ENCODE measurements at regions not wholly inside any gene's neighbourhood (a gene's known extent, or its start where the extent isn't known, plus 50 kb on each side); places are given as distances from the start of the nearest gene placed in this dataset.

DNA sequence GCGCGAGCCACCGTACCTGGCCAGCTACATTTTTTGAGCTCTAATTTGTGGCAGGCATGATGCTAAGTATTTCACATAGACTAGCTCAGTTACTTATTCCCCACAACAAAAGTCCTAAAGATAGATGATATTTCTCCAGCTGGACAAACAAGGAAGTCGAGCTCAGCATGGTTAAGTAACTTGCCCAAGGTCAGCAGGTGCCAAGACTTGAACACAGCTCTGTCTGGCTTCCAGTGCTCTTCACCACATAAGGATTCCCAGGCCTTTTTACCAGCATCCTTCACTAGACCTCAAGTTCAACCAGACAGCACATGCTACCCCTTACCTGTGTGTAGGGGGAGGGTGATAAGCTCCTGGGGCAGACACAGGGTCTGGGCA, 177.3 kb upstream of the NCAM1 start:
- DNase-seq, result no peak
- H2AFZ ChIP-seq (ENCODE audit: insufficient read depth, low read length, poor library complexity), result no peak overlapping the region
- no peak overlapping the region for H3K4me2 ChIP-seq (ENCODE audit: low read length)
- no CpG with 5 or more reads among the region's 4 CpGs for WGBS (ENCODE audit: extremely low coverage, insufficient coverage, insufficient read length)
- no peak overlapping the region for H2BK120ac ChIP-seq (ENCODE audit: insufficient read depth, low read length, poor library complexity)
- no peaks in the 10 kb centered on the region for H3K27me3 ChIP-seq (ENCODE audit: insufficient read depth, low read length)
- no peak overlapping the region for H2BK12ac ChIP-seq (ENCODE audit: low read length)
- H3K18ac ChIP-seq (ENCODE audit: low read length), result no peak overlapping the region
- H2AK5ac ChIP-seq (ENCODE audit: low read length), result no peak overlapping the region
- H3K23ac ChIP-seq (ENCODE audit: low read length), result no peak overlapping the region
- H4K91ac ChIP-seq (ENCODE audit: low read depth, low read length), result no peak overlapping the region
- H2BK5ac ChIP-seq (ENCODE audit: low read depth, low read length, poor library complexity), result no peak overlapping the region
- no peaks in the 10 kb centered on the region for H3K36me3 ChIP-seq (ENCODE audit: control insufficient read depth in 1 of 2, insufficient read depth in 2 of 2, low read length in 2 of 2)
- no peaks in the 10 kb centered on the region for H3K9me3 ChIP-seq (ENCODE audit: insufficient read depth, low read depth, low read length)
- H4K8ac ChIP-seq (ENCODE audit: low read depth, low read length), result no peak overlapping the region
- H3K9ac ChIP-seq (ENCODE audit: low read length), result no peak overlapping the region
- no peak overlapping the region for H3K4me3 ChIP-seq (ENCODE audit: low read depth, low read length)
- H3K79me2 ChIP-seq (ENCODE audit: control insufficient read depth, insufficient read depth, low read length, poor library complexity), result no peaks in the 10 kb centered on the region
- H3K4me1 ChIP-seq (ENCODE audit: control insufficient read depth in 1 of 2, insufficient read depth in 2 of 2, low read length in 2 of 2), result peaks cover 3 to 6% of the 10 kb centered on the region in 2 experiments
- no peak overlapping the region for H3K14ac ChIP-seq (ENCODE audit: low read length)
- no peak overlapping the region for H4K12ac ChIP-seq (ENCODE audit: low read depth, low read length)
- no peak overlapping the region for H3K27ac ChIP-seq (ENCODE audit: low read depth, low read length)
- H3K79me1 ChIP-seq (ENCODE audit: low read length), result no peaks in the 10 kb centered on the region
- H3K4ac ChIP-seq (ENCODE audit: low read depth, low read length), result no peak overlapping the region

DNA sequence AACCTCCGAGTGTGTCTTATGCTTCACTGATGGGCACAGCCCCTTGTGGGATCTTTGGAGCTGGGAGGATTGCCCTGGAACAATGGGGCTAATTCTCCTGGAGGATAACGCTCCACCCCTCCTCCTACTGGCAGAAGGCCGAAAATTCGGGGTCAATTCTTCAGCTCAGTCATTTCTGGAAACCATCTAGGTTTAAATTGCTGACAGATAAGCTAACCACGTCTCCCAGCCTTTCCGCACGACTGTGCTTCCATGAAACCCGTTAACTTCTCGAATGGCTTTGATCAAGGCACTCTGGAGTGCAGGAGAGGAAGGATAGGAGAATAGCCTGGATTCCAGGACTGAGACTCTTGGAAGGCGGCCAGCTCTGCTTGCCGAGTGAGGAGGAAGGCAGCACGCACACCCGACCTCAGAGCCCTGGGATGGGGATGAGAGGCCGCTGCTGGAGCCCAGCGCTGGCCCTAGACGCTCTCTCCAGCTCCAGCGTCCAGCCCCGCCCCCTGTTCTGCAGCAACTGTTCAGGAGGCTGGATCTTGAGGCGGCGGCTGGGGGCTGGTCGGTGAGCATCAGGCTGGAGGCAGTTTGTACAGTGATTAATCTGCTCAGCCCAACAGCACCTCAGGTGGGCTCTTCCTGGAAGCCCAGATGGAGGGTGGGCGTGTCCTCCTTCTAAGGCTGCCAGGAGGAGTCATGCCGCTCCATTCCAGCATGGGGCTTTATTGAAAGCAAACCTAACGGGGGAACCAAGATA, 176.7 kb upstream of the NCAM1 start:
- no peaks in the 10 kb centered on the region for H3K79me2 ChIP-seq (ENCODE audit: control insufficient read depth, insufficient read depth, low read length, poor library complexity)
- H3K4me1 ChIP-seq (ENCODE audit: control insufficient read depth in 1 of 2, insufficient read depth in 2 of 2, low read length in 2 of 2), result peaks cover 3 to 6% of the 10 kb centered on the region in 2 experiments
- H3K36me3 ChIP-seq (ENCODE audit: control insufficient read depth in 1 of 2, insufficient read depth in 2 of 2, low read length in 2 of 2), result no peaks in the 10 kb centered on the region
- H4K91ac ChIP-seq (ENCODE audit: low read depth, low read length), result no peak overlapping the region
- no peak overlapping the region for H4K12ac ChIP-seq (ENCODE audit: low read depth, low read length)
- H2BK12ac ChIP-seq (ENCODE audit: low read length), result no peak overlapping the region
- no peak overlapping the region for H3K4me2 ChIP-seq (ENCODE audit: low read length)
- no peak overlapping the region for H3K9ac ChIP-seq (ENCODE audit: low read length)
- H2BK5ac ChIP-seq (ENCODE audit: low read depth, low read length, poor library complexity), result no peak overlapping the region
- no peak overlapping the region for H3K4ac ChIP-seq (ENCODE audit: low read depth, low read length)
- no peaks in the 10 kb centered on the region for H3K79me1 ChIP-seq (ENCODE audit: low read length)
- no peak overlapping the region for H2BK120ac ChIP-seq (ENCODE audit: insufficient read depth, low read length, poor library complexity)
- H2AFZ ChIP-seq (ENCODE audit: insufficient read depth, low read length, poor library complexity), result no peak overlapping the region
- DNase-seq, result no peak
- H3K9me3 ChIP-seq (ENCODE audit: insufficient read depth, low read depth, low read length), result no peaks in the 10 kb centered on the region
- no peak overlapping the region for H3K23ac ChIP-seq (ENCODE audit: low read length)
- H3K18ac ChIP-seq (ENCODE audit: low read length), result no peak overlapping the region
- H3K27me3 ChIP-seq (ENCODE audit: insufficient read depth, low read length), result no peaks in the 10 kb centered on the region
- WGBS (ENCODE audit: extremely low coverage, insufficient coverage, insufficient read length), result no CpG with 5 or more reads among the region's 24 CpGs
- H2AK5ac ChIP-seq (ENCODE audit: low read length), result no peak overlapping the region
- no peak overlapping the region for H3K27ac ChIP-seq (ENCODE audit: low read depth, low read length)
- H3K14ac ChIP-seq (ENCODE audit: low read length), result no peak overlapping the region
- H4K8ac ChIP-seq (ENCODE audit: low read depth, low read length), result no peak overlapping the region
- H3K4me3 ChIP-seq (ENCODE audit: low read depth, low read length), result no peak overlapping the region

GRCh38 chr11:112785149-112785548, 176.1 kb upstream of the NCAM1 start:
- no CpG with 5 or more reads among the region's 7 CpGs for WGBS (ENCODE audit: extremely low coverage, insufficient coverage, insufficient read length)
- Histone ChIP-seq H2BK120ac (ENCODE audit: insufficient read depth, low read length, poor library complexity) (no peak overlapping the region), H2AFZ (ENCODE audit: insufficient read depth, low read length, poor library complexity) (no peak overlapping the region), H3K27ac (ENCODE audit: low read depth, low read length) (no peak overlapping the region), H3K79me1 (ENCODE audit: low read length) (no peaks in the 10 kb centered on the region), H3K14ac (ENCODE audit: low read length) (no peak overlapping the region), H3K4me3 (ENCODE audit: low read depth, low read length) (no peak overlapping the region), H2AK5ac (ENCODE audit: low read length) (no peak overlapping the region), H3K4me1 (ENCODE audit: control insufficient read depth in 1 of 2, insufficient read depth in 2 of 2, low read length in 2 of 2) (peaks cover 3 to 6% of the 10 kb centered on the region in 2 experiments), H3K9ac (ENCODE audit: low read length) (no peak overlapping the region), H3K27me3 (ENCODE audit: insufficient read depth, low read length) (no peaks in the 10 kb centered on the region), H3K4ac (ENCODE audit: low read depth, low read length) (no peak overlapping the region), H3K79me2 (ENCODE audit: control insufficient read depth, insufficient read depth, low read length, poor library complexity) (no peaks in the 10 kb centered on the region), H3K18ac (ENCODE audit: low read length) (no peak overlapping the region), H4K8ac (ENCODE audit: low read depth, low read length) (no peak overlapping the region), H3K4me2 (ENCODE audit: low read length) (no peak overlapping the region), H2BK5ac (ENCODE audit: low read depth, low read length, poor library complexity) (no peak overlapping the region), H3K23ac (ENCODE audit: low read length) (no peak overlapping the region), H3K9me3 (ENCODE audit: insufficient read depth, low read depth, low read length) (no peaks in the 10 kb centered on the region), H4K91ac (ENCODE audit: low read depth, low read length) (no peak overlapping the region), H3K36me3 (ENCODE audit: control insufficient read depth in 1 of 2, insufficient read depth in 2 of 2, low read length in 2 of 2) (no peaks in the 10 kb centered on the region), H4K12ac (ENCODE audit: low read depth, low read length) (no peak overlapping the region), H2BK12ac (ENCODE audit: low read length) (no peak overlapping the region)
- no peak for DNase-seq

GRCh38 chr11:112785719-112786118, 175.5 kb upstream of the NCAM1 start:
- Histone ChIP-seq H4K91ac (ENCODE audit: low read depth, low read length) (no peak overlapping the region), H4K12ac (ENCODE audit: low read depth, low read length) (no peak overlapping the region), H3K79me1 (ENCODE audit: low read length) (no peaks in the 10 kb centered on the region), H2BK12ac (ENCODE audit: low read length) (no peak overlapping the region), H2BK120ac (ENCODE audit: insufficient read depth, low read length, poor library complexity) (no peak overlapping the region), H3K4ac (ENCODE audit: low read depth, low read length) (no peak overlapping the region), H3K36me3 (ENCODE audit: control insufficient read depth in 1 of 2, insufficient read depth in 2 of 2, low read length in 2 of 2) (no peaks in the 10 kb centered on the region), H3K23ac (ENCODE audit: low read length) (no peak overlapping the region), H3K4me3 (ENCODE audit: low read depth, low read length) (no peak overlapping the region), H2AK5ac (ENCODE audit: low read length) (no peak overlapping the region), H3K27ac (ENCODE audit: low read depth, low read length) (no peak overlapping the region), H3K4me1 (ENCODE audit: control insufficient read depth in 1 of 2, insufficient read depth in 2 of 2, low read length in 2 of 2) (peaks cover 0 to 3% of the 10 kb centered on the region in 2 experiments), H3K27me3 (ENCODE audit: insufficient read depth, low read length) (no peaks in the 10 kb centered on the region), H3K9me3 (ENCODE audit: insufficient read depth, low read depth, low read length) (no peaks in the 10 kb centered on the region), H3K9ac (ENCODE audit: low read length) (no peak overlapping the region), H3K4me2 (ENCODE audit: low read length) (no peak overlapping the region), H3K18ac (ENCODE audit: low read length) (no peak overlapping the region), H2AFZ (ENCODE audit: insufficient read depth, low read length, poor library complexity) (no peak overlapping the region), H2BK5ac (ENCODE audit: low read depth, low read length, poor library complexity) (no peak overlapping the region), H3K14ac (ENCODE audit: low read length) (no peak overlapping the region), H3K79me2 (ENCODE audit: control insufficient read depth, insufficient read depth, low read length, poor library complexity) (no peaks in the 10 kb centered on the region), H4K8ac (ENCODE audit: low read depth, low read length) (no peak overlapping the region)
- WGBS (ENCODE audit: extremely low coverage, insufficient coverage, insufficient read length), result no CpG with 5 or more reads among the region's 3 CpGs
- DNase-seq, result no peak

All from trophoblast cell (in vitro differentiated cells and primary cell).